ENCODE measurements at regions not wholly inside any gene's neighbourhood (a gene's known extent, or its start where the extent isn't known, plus 50 kb on each side); places are given as distances from the start of the nearest gene placed in this dataset.

GRCh38 chr14:25132732-25133422 lies 82.9 kb upstream of the STXBP6 start:
- TF ChIP-seq CTCF (conservative IDR thresholded peaks at IDR 0.05 in 1 of 2, IDR thresholded peaks at IDR 0.05 in 1 of 2; ENCODE audit: low read depth in 1 of 2, low read length in 2 of 2) (peak; percentile 67 to 89), EZH2 (IDR thresholded peaks at IDR 0.05; ENCODE audit: low read length, missing control alignments) (no peak)
- Histone ChIP-seq H3K36me3 (ENCODE audit: control insufficient read depth, insufficient read depth, low read length) (no peaks in the 10 kb centered on the region), H3K9ac (ENCODE audit: insufficient read depth, low read length) (no peak overlapping the region)

GRCh38 chr14:25132094-25132493 lies 82.1 kb upstream of the STXBP6 start:
- no peaks in the 10 kb centered on the region for H3K4me1 ChIP-seq (ENCODE audit: control insufficient read depth, extremely low read depth, insufficient read depth, low read length)
- H3K79me2 ChIP-seq (ENCODE audit: control insufficient read depth, insufficient read depth, low read length) = no peaks in the 10 kb centered on the region
- no peaks in the 10 kb centered on the region for H4K20me1 ChIP-seq (ENCODE audit: control insufficient read depth, extremely low read depth, insufficient read depth, low read length)
- H2AFZ ChIP-seq (ENCODE audit: low read length) = no peak overlapping the region
- H3K27me3 ChIP-seq (ENCODE audit: control insufficient read depth, insufficient read depth, low read length) = no peaks in the 10 kb centered on the region
- no peak overlapping the region for H3K9ac ChIP-seq (ENCODE audit: insufficient read depth, low read length)
- no peaks in the 10 kb centered on the region for H3K36me3 ChIP-seq (ENCODE audit: control insufficient read depth, insufficient read depth, low read length)
- H3K27ac ChIP-seq (ENCODE audit: insufficient read depth, low read length) = no peak overlapping the region
- TF ChIP-seq EZH2 (IDR thresholded peaks at IDR 0.05; ENCODE audit: low read length, missing control alignments) (no peak), CTCF (conservative IDR thresholded peaks at IDR 0.05 in 1 of 2, IDR thresholded peaks at IDR 0.05 in 1 of 2; ENCODE audit: low read depth in 1 of 2, low read length in 2 of 2) (no peak)
- H3K9me3 ChIP-seq (ENCODE audit: control insufficient read depth, insufficient read depth, low read depth, low read length) = no peaks in the 10 kb centered on the region
- DNase-seq (ENCODE audit: low read depth in 2 of 2) = no peak
- no peak overlapping the region for H3K4me2 ChIP-seq (ENCODE audit: extremely low read depth, insufficient read depth, low read length)
- H3K4me3 ChIP-seq (replicated peaks in 1 of 4; ENCODE audit: control extremely low read depth in 1 of 4, insufficient read depth in 1 of 4, low read depth in 3 of 4, low read length in 4 of 4) = no peak overlapping the region

More at GRCh38 chr14:25132732-25133422, 82.9 kb upstream of the STXBP6 start:
- Histone ChIP-seq H4K20me1 (ENCODE audit: control insufficient read depth, extremely low read depth, insufficient read depth, low read length) (no peaks in the 10 kb centered on the region), H3K27me3 (ENCODE audit: control insufficient read depth, insufficient read depth, low read length) (no peaks in the 10 kb centered on the region), H3K4me1 (ENCODE audit: control insufficient read depth, extremely low read depth, insufficient read depth, low read length) (no peaks in the 10 kb centered on the region), H3K27ac (ENCODE audit: insufficient read depth, low read length) (no peak overlapping the region), H3K4me2 (ENCODE audit: extremely low read depth, insufficient read depth, low read length) (no peak overlapping the region), H3K9me3 (ENCODE audit: control insufficient read depth, insufficient read depth, low read depth, low read length) (no peaks in the 10 kb centered on the region), H3K4me3 (replicated peaks in 1 of 4; ENCODE audit: control extremely low read depth in 1 of 4, insufficient read depth in 1 of 4, low read depth in 3 of 4, low read length in 4 of 4) (no peak overlapping the region), H3K79me2 (ENCODE audit: control insufficient read depth, insufficient read depth, low read length) (no peaks in the 10 kb centered on the region), H2AFZ (ENCODE audit: low read length) (peak overlapping the region; percentile 15)
- peak; percentile 48 to 68 for DNase-seq (ENCODE audit: low read depth in 2 of 2)

GRCh38 chr14:25122843-25123242 lies 72.9 kb upstream of the STXBP6 start:
- no peaks in the 10 kb centered on the region for H4K20me1 ChIP-seq (ENCODE audit: control insufficient read depth, extremely low read depth, insufficient read depth, low read length)
- no peaks in the 10 kb centered on the region for H3K27me3 ChIP-seq (ENCODE audit: control insufficient read depth, insufficient read depth, low read length)
- no peak overlapping the region for H3K4me2 ChIP-seq (ENCODE audit: extremely low read depth, insufficient read depth, low read length)
- TF ChIP-seq CTCF (conservative IDR thresholded peaks at IDR 0.05 in 1 of 2, IDR thresholded peaks at IDR 0.05 in 1 of 2; ENCODE audit: low read depth in 1 of 2, low read length in 2 of 2) (no peak), EZH2 (IDR thresholded peaks at IDR 0.05; ENCODE audit: low read length, missing control alignments) (no peak)
- H3K36me3 ChIP-seq (ENCODE audit: control insufficient read depth, insufficient read depth, low read length) = no peaks in the 10 kb centered on the region
- H3K9me3 ChIP-seq (ENCODE audit: control insufficient read depth, insufficient read depth, low read depth, low read length) = no peaks in the 10 kb centered on the region
- peaks cover 14% of the 10 kb centered on the region for H3K4me1 ChIP-seq (ENCODE audit: control insufficient read depth, extremely low read depth, insufficient read depth, low read length)
- H3K79me2 ChIP-seq (ENCODE audit: control insufficient read depth, insufficient read depth, low read length) = no peaks in the 10 kb centered on the region
- H3K9ac ChIP-seq (ENCODE audit: insufficient read depth, low read length) = no peak overlapping the region
- no peak overlapping the region for H3K4me3 ChIP-seq (replicated peaks in 1 of 4; ENCODE audit: control extremely low read depth in 1 of 4, insufficient read depth in 1 of 4, low read depth in 3 of 4, low read length in 4 of 4)
- peak overlapping the region; percentile 78 for H3K27ac ChIP-seq (ENCODE audit: insufficient read depth, low read length)
- DNase-seq (ENCODE audit: low read depth in 2 of 2) = no peak
- no peak overlapping the region for H2AFZ ChIP-seq (ENCODE audit: low read length)

Measured in fibroblast of lung (primary cell).